HG03095 (cell line): ENCODE measurements at regions not wholly inside any gene's neighbourhood (a gene's known extent, or its start where the extent isn't known, plus 50 kb on each side); places are given as distances from the start of the nearest gene placed in this dataset.

Experiments
- ATAC-seq: cut with Tn5 transposase; IDR thresholded peaks from one replicate; pipeline ENCODE4 v1.9.1; 2021; ENCODE audit warnings: moderate library complexity; ENCODE audit not compliant: unreplicated experiment

DNA sequence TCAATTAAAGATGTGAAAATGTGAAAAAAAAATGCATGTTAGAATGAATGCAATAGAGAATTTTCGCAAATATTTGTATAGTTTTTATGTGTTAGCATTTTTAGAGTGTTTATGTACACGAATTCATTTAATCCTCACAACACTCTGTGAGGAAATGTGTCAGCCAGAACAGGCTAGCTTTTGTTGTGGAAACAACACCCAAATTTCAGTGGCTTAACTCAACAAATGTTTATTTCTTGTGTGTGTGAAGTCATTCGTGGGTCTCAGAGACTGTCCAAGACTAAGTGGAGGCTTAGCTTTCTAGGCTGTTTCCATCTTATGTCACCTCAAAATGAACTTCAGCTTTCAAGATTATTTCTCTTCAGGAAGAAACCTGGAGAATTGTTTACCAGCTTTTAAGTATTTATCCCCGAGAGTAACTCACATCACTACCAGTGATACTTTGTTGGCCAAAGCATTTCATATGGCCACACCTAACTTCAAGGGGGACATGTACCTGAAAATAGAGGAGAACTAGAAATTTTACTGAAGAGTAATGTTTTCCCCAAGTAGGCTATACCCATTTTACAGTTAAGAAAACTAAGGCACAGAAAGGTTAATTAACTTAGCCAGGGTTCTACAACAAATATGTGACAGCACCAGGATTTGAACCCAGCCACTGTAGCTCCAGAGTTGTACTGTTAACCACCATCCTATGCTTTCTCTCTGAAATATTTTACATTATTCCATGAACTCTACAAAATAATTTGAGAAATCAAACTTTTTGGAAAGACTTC is 306.1 kb downstream of the QKI start:
- no peak for ATAC-seq

DNA sequence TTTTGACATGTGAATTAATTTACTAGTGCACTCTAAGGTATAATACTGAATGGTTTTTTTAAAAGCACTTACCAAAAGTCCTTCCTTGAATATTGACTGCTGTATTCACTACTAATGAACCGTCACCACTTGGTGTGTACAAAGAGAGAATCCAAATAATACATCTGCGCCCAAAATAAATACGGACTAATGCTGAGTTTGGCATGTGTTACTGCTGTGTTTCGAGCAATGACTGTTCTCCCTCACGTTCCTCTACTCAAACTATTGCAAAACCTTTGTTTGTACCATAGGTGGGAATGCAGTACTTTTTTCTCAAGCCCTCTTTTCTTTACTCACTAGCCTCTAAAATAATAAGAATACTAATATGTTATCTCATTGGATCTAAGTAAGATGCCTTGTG is 305.5 kb downstream of the QKI start:
- ATAC-seq, result no peak

DNA sequence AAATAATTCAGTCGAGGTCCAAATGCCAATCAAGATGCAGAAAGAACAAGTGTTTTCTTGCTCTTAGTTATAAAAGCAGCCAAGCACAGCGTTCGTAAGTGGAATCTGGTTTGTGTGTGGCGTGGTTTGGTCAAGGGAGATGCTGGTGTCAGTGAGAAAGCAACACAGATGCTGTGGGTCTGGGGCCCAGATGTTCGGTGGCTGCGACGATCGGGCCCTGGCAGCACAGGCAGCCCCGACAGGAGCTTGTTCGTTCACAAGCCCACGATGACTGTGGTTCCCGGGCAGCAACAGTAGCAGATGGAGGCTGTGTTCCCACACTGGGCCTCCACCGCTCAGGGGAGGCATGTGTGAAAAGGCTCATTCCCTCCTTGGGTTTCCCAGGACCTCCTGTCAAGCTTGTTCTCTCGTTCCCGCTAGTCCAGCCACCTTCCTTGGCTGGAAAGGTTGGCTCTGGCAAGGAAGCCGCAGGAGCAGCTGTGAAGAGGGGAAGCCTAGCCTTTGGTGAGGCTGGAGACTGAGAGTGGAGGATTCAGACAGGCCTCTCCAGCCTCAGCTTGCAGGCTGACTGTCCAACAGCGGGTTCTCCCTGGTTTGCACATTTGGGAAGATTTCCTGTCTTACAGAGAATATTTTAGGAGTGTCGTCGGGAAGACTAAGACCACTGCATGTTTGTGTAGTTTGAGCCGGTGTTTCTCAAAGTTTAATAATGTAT is 304.7 kb downstream of the QKI start:
- no peak for ATAC-seq

DNA sequence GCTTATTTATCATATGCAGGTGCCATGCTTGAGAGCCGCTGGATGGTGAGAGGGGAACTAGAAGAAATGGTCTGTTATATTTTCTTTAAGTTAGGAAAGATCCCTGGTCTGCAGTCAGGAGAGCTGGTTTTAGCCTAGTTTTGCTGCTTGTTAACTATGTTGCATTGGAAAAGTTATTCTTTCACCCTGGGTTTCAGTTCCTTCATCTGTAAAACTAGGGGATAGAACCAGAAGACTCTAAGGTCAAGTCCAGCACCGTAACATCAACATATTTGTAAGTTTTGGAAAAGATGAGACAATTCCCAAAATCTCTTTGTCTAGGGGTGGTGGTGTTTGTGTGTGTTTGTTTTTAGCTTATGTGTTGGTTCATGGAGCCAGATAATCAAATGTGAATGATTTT is 304.0 kb downstream of the QKI start:
- ATAC-seq, result no peak

DNA sequence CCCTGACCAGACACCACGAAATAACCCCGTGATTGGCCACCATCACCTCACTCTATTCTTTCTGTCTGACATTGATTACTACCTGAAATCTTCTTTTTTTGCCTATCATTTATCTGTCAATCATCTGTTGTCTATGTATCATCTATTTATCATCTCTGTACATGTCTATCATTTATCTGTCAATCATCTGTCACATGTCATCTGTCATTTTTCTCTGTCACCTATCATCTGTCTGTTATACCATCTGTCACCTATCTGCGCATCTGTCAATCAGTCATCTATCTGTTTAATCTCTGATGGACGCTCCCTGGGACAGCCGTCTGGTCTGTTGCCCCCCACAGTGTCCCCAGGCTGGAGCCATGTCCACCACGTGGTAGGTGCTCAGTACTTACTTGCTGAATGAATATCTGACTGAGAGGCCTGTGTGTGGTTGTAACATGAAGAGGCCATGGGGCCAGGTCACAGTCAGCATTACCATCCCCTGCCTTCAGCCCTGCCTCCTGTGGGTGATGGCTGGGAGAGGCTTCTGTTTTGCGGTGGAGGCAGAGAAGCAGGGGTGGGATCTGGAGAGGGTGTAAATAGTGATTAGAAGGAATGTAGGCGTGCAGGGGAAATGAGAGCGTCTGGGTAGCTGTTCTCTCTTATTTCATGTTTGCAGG is 302.7 kb downstream of the QKI start:
- ATAC-seq, result no peak

DNA sequence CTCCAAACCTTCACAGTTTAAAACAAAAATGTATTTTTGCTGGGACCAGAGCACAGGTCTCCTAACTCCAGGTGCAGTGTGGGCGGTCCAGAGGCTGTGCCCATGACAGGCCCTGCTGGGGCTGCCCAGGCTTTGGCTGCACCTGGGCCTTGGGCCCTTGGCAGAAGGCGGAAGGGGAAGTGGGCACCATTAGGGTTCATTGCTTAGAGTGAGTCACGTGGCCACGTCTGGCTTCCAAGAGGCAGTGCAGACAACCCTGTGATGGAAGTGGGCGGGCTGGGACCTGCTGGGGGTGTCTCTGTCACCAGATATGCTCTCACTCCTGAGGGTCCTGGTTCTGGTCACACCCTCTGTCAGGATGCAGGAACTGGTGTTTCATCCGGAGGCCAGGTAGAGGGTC is 302.2 kb downstream of the QKI start:
- ATAC-seq, result no peak

DNA sequence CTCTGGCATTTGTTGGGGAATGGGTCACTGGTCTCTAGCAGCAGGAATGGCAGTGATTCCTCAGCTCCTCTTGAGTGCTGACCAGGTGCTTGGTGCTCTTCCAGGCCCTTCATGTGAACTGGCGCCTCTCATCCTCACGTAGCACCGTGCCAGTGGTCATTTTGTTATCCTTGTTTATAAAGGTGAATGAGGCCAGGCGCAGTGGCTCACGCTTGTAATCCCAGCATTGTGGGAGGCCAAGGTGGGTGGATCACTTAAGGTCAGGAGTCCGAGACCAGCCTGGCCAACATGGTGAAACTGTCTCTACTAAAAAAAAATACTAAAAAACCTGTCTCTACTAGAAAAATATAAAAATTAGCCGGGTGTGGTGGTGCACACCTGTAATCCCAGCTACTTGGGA is 301.3 kb downstream of the QKI start:
- no peak for ATAC-seq

DNA sequence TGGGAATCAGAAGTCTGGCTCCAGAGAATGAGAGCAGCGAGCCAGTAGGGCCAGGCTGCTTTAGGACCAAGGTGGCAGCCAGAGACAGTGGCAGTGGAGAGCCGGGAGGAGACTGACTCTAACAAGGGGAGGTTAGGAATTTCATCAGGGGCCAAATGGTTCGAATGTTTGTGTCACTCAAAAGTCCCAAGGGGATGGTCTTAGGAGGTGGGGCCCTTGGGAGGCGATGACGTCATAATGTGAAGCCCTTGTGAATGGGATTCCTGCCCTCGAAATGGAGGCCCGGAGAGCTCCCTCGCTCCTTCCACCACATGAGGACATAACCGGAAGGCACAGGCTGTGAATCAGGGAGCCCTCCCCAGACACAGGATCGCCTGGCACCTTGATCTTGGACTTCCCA is 299.7 kb downstream of the QKI start:
- no peak for ATAC-seq

DNA sequence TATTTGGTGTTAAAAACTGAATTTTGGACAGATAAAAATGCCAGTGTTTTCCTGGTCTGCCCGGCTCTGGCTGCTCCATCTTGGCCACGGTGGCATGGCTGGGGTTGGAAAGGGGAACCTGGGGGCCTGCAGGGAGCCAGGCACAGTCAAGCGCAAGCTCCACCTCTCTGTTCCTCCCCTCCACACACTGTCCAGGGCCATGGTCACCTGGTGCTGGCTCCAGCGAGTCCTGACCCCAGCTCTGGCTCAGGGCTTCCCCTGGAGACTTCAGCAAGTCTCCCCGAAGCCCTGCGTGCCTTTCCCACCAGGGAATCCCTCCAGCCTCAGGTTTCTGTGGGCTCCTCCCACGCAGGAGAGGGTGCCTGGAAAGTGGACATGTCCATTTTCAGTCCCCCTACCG is 298.5 kb downstream of the QKI start:
- ATAC-seq, result no peak

DNA sequence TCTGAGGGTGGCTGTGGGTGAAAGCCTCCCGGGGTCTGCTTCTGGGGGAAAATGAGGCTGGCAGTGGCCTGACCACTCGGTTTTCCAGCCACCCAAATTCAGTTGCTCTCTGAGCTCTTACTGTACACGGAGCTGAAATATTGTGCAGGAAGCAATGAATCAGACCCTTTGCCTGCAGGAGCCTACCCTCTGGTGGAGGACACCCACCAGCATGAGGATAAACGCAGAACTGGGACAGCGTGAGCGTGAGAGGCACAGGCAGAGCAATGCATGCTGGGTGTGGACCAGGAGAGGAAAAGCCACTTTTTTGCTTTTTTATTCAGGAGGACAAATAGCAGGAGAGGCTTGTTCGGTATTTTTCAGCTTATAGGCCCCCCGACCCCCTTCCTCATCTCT is 298.0 kb downstream of the QKI start:
- ATAC-seq, result no peak

DNA sequence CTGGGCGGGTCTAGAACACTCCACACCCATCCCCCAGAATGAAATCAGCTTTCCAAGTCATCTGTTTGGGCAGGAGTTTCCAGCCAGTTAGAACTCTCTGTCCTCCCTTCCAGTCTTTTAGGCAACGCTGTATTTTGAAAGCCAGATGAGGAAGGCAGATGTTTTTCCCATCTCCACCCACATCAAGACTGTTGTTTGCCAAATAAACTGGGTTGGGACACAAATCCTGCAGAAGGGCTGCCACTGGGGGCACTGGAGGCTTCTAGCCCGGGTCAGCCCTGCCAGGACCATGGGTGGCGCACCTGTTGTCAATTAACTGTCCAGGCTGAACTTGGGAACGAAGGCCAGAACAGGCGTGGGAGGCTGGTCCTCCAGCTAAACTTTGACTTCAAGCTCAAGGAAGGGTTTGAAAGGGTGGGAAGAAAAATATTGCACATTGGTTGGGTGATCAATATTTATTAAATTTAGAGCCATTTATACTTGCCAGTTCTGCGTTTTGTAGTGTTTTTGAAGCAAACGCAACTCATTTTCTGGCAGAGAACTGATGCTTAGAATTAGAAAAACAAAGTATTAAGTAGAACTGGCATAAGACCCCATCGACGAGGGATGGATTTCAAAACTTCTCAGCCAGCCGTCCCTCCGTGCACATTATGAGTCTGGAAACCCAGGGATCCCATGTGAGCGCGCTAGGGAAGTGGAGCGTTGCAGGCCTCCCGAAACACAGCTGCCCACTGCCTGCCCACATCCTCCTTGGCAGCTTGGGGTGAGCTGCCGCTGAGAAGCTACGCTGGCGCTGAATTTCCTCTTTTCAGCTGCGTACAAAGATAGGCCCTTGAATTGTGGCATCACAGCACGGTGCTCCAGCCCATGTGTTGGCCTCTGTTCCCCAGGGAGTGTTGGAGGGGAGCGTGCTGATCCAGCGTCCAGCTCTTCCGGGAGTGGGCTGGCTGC is 297.4 kb downstream of the QKI start:
- ATAC-seq, result no peak

DNA sequence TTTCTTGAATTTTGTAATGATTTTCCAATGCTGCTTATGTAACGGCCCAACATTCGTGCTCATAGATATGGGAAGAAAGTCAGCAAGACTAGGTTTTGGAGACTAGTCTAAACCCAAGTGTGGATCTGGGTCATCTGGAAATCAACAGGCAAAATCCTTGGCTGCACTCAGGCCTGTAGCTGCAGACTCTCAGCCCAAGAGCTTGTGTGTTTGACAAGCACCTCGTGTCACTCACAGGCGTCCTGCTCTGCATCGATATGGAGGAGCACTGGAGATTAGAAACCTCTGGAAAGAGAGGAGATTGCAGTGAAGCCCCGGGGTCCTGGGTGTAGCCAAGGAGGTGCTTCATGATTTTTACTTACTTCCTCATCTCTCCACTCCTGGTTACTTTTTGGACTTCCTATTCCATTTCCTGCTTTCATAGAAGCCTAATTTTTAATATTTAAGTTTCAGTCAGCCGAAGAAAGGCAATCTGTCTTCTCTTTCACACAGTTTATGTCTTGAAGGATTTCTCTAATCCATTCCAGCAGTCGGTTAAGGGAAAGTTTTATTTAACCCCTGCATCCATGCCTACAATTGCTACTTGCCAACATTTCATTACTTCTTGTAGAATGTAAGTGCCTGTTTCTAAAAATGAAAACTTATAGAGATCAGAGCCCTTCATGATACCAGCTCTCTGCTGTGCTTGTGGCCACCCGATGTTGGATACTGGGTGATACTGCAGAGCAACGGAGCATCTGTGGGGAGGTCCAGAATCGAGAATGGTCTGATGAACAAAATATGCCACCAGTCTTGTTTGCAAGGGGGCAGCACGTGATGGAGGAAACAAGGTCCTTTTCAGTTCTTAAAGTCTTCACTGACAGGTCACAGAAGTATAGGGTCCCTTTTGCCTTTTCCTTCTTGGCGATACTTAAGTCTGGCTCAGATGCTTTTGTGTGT is 296.3 kb downstream of the QKI start:
- ATAC-seq, result no peak

DNA sequence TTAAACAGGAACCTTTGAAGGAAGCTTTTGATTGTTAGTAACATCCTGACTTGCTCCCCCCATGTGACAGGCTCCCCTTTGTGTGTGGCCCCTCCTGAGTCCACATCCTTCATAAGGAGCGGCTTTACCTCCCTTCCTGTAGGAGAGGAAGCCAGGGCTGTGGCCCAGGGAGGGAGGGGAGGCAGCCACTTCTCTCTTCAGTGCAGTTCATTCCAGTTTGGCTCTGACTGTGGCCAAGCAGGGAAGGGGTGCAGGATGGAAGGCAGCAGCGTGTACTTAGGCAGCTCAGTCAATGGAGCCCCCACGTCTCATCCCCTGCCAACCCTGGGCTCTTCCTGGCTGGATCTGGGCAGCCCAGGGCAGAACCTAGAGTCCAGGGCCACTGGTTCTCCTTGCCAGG is 295.2 kb downstream of the QKI start:
- no peak for ATAC-seq

DNA sequence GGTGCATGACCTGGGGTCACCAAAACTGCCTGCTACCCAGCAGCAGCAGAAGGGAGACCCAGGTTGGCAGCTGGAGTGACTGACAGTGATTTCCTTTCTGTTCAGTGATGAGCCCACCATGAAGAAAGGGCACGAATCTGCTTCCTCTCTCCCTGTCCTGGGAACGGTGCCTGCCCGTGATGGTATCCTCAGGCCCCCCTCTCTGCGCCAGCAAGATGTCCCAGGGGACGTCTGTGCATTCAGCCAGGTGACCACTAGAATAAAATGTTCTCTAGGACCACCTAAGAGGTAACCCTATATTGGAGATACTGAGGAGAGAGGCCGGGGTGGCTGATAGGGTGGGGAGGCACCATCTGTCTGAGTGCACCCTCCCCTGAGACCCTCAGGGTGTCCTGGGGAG is 294.7 kb downstream of the QKI start:
- ATAC-seq, result no peak

DNA sequence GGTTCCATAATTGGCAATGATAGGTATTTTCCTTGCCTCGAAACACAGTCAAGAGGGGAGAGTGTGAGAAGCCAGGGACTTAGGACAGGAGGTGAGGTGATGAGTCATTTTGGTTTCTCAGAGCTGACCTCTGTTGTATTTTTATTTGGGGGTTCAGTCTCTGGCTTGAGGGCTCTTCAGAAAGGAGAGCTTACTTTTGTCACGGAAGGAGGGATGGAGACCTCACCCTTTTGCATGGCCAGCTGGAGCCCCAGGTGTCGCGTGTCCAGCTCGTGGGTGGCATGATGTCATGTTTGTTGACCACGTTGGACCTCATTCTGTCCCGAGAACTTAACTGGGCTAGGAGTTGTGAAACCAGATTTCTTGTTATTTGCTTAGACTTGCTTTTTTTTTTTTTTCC is 293.9 kb downstream of the QKI start:
- ATAC-seq, result peak; percentile 58

DNA sequence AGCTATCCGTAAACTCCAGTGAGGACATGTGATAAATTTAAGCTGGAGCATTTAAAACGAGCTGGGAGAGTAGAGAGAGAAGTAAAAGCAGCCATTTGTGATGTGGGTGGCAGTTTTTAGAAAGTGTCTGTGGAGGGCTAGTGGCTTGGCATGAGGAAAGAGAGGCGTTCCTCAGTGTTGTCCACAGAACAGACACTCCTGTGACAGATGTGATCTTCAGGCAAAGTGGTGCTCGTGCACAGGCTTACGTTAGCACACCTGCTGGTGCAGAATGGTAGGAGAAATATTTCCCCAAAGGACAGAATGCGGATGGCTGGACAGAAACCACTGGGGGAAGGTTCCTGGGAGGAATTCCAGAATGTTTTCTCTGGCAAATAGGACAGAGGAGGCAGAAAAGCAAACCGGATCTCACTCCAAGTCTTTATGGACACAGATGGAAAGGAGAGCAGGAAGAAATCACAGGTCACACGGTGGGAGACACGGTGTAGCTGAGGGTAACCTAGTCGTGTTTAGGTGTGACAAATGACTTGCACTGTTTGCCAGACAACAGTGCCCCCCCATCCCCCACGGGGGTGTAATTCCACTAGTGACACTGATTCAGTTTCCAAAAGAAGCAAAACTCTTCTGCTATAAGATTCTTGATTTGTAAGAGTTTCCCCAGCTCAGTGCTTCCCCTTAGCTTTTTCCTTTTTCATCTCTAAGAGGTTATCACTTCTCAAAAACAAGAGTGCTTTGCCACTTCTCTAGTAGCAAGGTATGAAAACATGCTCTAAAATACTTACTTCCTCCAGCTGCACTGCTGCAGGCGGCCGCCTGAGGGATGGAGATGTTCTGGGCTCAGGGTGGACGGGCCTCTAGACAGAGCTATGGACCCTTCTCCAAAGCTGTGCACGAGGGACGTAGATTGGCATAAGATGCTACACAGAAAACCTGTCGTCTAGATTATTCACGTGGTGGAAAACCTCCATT is 293.2 kb downstream of the QKI start:
- ATAC-seq, result peak; percentile 40

DNA sequence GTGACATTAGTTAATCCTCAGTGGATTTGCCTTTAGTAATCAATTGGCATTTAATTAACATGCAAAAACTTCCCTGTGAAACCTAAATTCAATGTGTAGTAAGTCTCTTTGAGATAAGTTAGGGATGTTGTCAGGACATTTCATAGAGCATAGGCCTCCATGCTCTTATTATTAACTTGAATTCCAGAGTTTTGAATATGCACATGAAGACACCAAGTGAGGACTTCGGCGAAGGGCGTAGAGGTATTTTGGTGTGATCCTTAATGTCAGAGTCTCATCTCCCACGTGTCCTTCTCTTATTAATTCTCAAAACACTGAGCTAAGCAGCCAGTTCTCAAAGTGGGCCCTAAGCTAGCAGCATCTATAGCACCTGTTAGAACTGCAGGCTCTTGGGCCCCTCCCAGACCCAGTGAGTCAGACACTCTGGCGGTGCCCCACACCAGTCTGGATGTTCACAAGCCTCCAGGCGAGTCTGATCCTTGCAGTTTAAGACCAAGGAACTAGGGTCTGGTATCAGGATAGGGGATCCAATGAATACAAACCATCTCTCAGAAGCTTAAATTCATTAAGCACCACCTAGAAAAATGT is 292.1 kb downstream of the QKI start:
- no peak for ATAC-seq

DNA sequence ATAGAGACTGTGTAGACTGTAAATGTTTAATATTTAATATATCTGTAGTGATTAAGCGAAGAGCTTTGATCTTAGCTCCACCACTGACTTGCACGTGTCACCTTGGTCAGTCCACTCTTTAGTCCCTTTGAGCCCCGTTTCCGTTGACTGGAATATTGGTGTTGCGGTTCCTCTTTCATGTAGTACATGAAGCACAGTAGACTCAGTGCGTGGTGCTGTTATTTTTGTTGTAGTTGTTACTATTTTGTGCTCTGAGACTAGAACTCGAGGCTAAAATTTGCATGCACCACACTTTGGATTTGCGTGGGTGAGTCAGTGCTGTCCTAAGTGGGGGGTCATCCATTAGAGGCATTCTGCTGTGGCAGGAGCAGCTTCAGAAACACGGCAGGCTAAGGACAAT is 291.4 kb downstream of the QKI start:
- ATAC-seq, result peak; percentile 62
